ENCODE measurements at regions not wholly inside any gene's neighbourhood (a gene's known extent, or its start where the extent isn't known, plus 50 kb on each side); places are given as distances from the start of the nearest gene placed in this dataset.

GRCh38 chr3:18054625-18055024, 312.2 kb upstream of the TBC1D5 start:
- H3K27ac Mint-ChIP-seq = no peak overlapping the region
- no peak for TF ChIP-seq KAT7 (CRISPR knock-in tag; IDR thresholded peaks at IDR 0.05; ENCODE audit: borderline replicate concordance)
- TF ChIP-seq NFATC4 (CRISPR knock-in tag; IDR thresholded peaks at IDR 0.05) = no peak
- TF ChIP-seq NFYB (CRISPR knock-in tag; conservative IDR thresholded peaks at IDR 0.05; ENCODE audit: low read depth) = no peak
- TF ChIP-seq IRF1 (CRISPR knock-in tag; IDR thresholded peaks at IDR 0.05) = no peak
- TF ChIP-seq EMX1 (CRISPR knock-in tag; IDR thresholded peaks at IDR 0.05) = no peak
- TF ChIP-seq ZNF121 (CRISPR knock-in tag; IDR thresholded peaks at IDR 0.05) = no peak
- TF ChIP-seq ELF4 (CRISPR knock-in tag; IDR thresholded peaks at IDR 0.05; ENCODE audit: low read depth) = no peak
- no peak for TF ChIP-seq HMGA2 (CRISPR knock-in tag; IDR thresholded peaks at IDR 0.05)
- TF ChIP-seq STAT6 (CRISPR knock-in tag; conservative IDR thresholded peaks at IDR 0.05; ENCODE audit: low read depth) = no peak
- TF ChIP-seq AR (CRISPR knock-in tag; IDR thresholded peaks at IDR 0.05) = no peak
- TF ChIP-seq ETV6 (CRISPR knock-in tag; IDR thresholded peaks at IDR 0.05) = no peak
- no peak for TF ChIP-seq SMAD3 (CRISPR knock-in tag; IDR thresholded peaks at IDR 0.05; ENCODE audit: borderline replicate concordance)
- no peak for TF ChIP-seq E2F5 (CRISPR knock-in tag; IDR thresholded peaks at IDR 0.05)
- TF ChIP-seq CREM (CRISPR knock-in tag; IDR thresholded peaks at IDR 0.05) = no peak
- H3K9me3 Mint-ChIP-seq = peaks cover 23% of the 10 kb centered on the region
- CTCF ChIA-PET = no interaction called here
- no peak for DNase-seq (ENCODE audit: low spot score)
- H3K36me3 Mint-ChIP-seq = peaks cover 13% of the 10 kb centered on the region
- POLR2A ChIA-PET = no interaction called here
- peaks cover 9% of the 10 kb centered on the region for H3K4me1 Mint-ChIP-seq
- H3K4me3 Mint-ChIP-seq = no peak overlapping the region
- ATAC-seq = no peak
- H3K27me3 Mint-ChIP-seq (ENCODE audit: low read depth) = no peaks in the 10 kb centered on the region

- H3K27ac Mint-ChIP-seq = no peak overlapping the region
- TF ChIP-seq TP53 (CRISPR knock-in tag; IDR thresholded peaks at IDR 0.05) (no peak), E2F4 (CRISPR knock-in tag; IDR thresholded peaks at IDR 0.05; ENCODE audit: borderline replicate concordance, low read depth) (no peak), TEAD4 (CRISPR knock-in tag; IDR thresholded peaks at IDR 0.05) (no peak), IRF1 (CRISPR knock-in tag; IDR thresholded peaks at IDR 0.05) (no peak), NR3C1 (CRISPR knock-in tag; conservative IDR thresholded peaks at IDR 0.05; ENCODE audit: low read depth) (no peak), ZNF396 (CRISPR knock-in tag; IDR thresholded peaks at IDR 0.05; ENCODE audit: borderline replicate concordance) (no peak), PREB (CRISPR knock-in tag; IDR thresholded peaks at IDR 0.05; ENCODE audit: borderline replicate concordance) (no peak), ESRRA (CRISPR knock-in tag; IDR thresholded peaks at IDR 0.05; ENCODE audit: borderline replicate concordance) (no peak)
- no peak overlapping the region for H3K4me3 Mint-ChIP-seq
- H3K36me3 Mint-ChIP-seq = peaks cover 13% of the 10 kb centered on the region
- peaks cover 23% of the 10 kb centered on the region for H3K9me3 Mint-ChIP-seq
- H3K4me1 Mint-ChIP-seq = peaks cover 15% of the 10 kb centered on the region
- ATAC-seq (no peak), DNase-seq (ENCODE audit: low spot score) (no peak)
- CTCF ChIA-PET = no interaction called here
- POLR2A ChIA-PET = no interaction called here
- no peaks in the 10 kb centered on the region for H3K27me3 Mint-ChIP-seq (ENCODE audit: low read depth)
Measured at GRCh38 chr3:18051306-18051705, 308.9 kb upstream of the TBC1D5 start.

Data from WTC11 (cell line).